Ishikawa (cell line): ENCODE measurements at regions not wholly inside any gene's neighbourhood (a gene's known extent, or its start where the extent isn't known, plus 50 kb on each side); places are given as distances from the start of the nearest gene placed in this dataset.

Experiments used
- CEBPB ChIP-seq: IDR thresholded peaks from 2 replicates; pipeline ENCODE4 v1.6.1; 2012
- CREB1 ChIP-seq: IDR thresholded peaks from 2 replicates; pipeline ENCODE4 v1.6.1; 2012; ENCODE audit warnings: low read depth
- EGR1 ChIP-seq: IDR thresholded peaks from 2 replicates; pipeline ENCODE4 v1.6.1; 2012
- EP300 ChIP-seq: IDR thresholded peaks from 2 replicates; pipeline ENCODE4 v1.6.1; 2012; ENCODE audit warnings: borderline replicate concordance
- MAX ChIP-seq: IDR thresholded peaks from 2 replicates; pipeline ENCODE4 v1.6.1; 2012
- RAD21 ChIP-seq: IDR thresholded peaks from 2 replicates; pipeline ENCODE4 v1.6.1; 2012; ENCODE audit warnings: low read depth
- REST ChIP-seq: IDR thresholded peaks from 2 replicates; pipeline ENCODE4 v1.6.1; 2012; ENCODE audit warnings: low read depth, mild to moderate bottlenecking
- TAF1 ChIP-seq: IDR thresholded peaks from 2 replicates; pipeline ENCODE4 v1.6.1; 2012; ENCODE audit warnings: low read depth, mild to moderate bottlenecking
- TCF12 ChIP-seq: IDR thresholded peaks from 2 replicates; pipeline ENCODE4 v1.6.1; 2012; ENCODE audit warnings: low read depth
- TEAD4 ChIP-seq: IDR thresholded peaks from 2 replicates; pipeline ENCODE4 v1.6.1; 2012
- USF1 ChIP-seq: IDR thresholded peaks from 2 replicates; pipeline ENCODE4 v1.6.1; 2012
- YY1 ChIP-seq: IDR thresholded peaks from 2 replicates; pipeline ENCODE4 v1.6.1; 2012; ENCODE audit warnings: low read depth
- ZBTB7A ChIP-seq: IDR thresholded peaks from 2 replicates; pipeline ENCODE4 v1.6.1; 2012; ENCODE audit warnings: low read depth

- no peak for TF ChIP-seq EP300
- no peak for TF ChIP-seq REST
- no peak for TF ChIP-seq YY1
- TF ChIP-seq EGR1: no peak
- TF ChIP-seq CEBPB: no peak
- TF ChIP-seq TEAD4: no peak
- TF ChIP-seq MAX: no peak
- TF ChIP-seq RAD21: no peak
- no peak for TF ChIP-seq ZBTB7A
- no peak for TF ChIP-seq CREB1
- TF ChIP-seq TAF1: no peak
- TF ChIP-seq USF1: no peak
- TF ChIP-seq TCF12: no peak
Measured at GRCh38 chr12:13576935-13577500, 380.5 kb downstream of the EMP1 start.
